Stimulated activated CD8-positive, alpha-beta memory T cell treated with anti-CD3 and anti-CD28 coated beads, Interleukin-15, amount 100 ng/mL, for 48 hours (primary cell): ENCODE measurements at regions not wholly inside any gene's neighbourhood (a gene's known extent, or its start where the extent isn't known, plus 50 kb on each side); places are given as distances from the start of the nearest gene placed in this dataset.

Experiments
- DNase-seq, 2 donors: peaks; one replicate each; pipeline ENCODE4 v3.0.0-alpha.2; 2020; ENCODE audit warnings: low read depth in 2 of 2

DNA sequence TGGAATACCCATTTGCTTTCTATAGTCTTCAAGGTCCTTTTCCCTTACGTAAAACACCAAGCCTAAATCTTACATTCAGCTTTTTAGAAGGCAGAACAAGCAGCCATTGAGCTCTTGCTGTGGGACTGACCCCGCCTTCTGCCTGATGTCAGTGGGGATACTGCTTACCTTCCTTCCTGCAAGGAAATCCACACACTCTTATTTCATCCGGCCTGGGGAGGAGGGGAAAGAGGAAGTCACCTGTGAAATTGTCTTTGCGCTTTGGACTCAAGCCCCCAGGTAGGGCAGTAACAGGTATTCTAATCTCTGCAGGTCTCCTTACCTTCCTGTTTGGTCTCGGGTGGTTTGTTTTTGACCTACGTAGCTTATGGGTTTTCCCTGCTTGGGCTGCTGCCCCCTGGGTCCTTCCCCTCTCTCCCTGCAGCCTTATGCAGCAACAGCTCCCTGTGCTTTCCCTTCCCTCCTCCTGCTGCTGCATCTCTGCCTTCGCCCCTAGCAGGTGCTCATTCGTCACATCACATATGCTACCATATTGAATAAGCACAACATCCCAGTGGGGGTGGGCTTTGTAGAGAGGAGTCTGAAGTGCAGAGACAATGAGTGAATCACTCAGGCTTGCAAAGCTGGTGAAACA is 402.5 kb upstream of the TRIB2 start:
- no peak for DNase-seq

DNA sequence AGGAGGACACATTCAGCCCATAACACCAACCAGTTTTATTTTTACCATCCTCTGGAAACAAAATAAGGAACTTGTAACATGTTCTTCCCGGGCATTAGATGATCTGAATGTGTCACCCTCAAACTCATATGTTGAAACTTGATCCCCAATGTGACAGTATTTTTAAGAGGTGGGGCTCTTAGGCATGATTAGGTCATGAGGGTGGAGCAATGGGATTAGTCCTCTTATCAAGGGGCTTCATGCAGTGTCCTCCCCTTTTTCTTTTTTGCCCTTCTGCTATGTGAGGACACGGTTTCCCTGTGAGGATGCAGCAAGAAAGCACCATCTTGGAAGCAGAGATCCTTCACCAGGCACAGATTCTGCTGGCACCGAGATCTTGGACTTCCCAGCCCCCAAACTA is 401.5 kb upstream of the TRIB2 start:
- DNase-seq, result no peak

DNA sequence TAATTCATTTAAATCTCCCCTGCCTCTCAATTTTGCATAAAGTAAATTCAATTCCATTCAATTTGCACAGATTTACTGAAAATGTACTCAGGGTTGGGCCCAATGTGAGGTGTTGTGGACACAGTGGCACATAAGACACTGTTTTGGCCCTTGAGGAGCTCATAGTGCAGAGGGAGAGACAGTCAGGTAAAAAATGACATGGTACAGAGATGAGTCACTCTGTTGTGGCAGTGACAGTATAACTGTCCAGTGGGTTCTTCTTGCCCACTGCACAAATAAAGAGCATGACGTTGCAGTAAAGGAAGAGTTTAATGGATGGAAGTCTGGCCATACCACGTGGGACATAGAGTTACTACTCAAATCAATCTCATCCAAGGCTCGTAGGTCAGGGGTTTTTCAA is 400.3 kb upstream of the TRIB2 start:
- DNase-seq, result no peak

GRCh38 chr2:12317286-12317685 is 399.4 kb upstream of the TRIB2 start:
- DNase-seq, result no peak

DNA sequence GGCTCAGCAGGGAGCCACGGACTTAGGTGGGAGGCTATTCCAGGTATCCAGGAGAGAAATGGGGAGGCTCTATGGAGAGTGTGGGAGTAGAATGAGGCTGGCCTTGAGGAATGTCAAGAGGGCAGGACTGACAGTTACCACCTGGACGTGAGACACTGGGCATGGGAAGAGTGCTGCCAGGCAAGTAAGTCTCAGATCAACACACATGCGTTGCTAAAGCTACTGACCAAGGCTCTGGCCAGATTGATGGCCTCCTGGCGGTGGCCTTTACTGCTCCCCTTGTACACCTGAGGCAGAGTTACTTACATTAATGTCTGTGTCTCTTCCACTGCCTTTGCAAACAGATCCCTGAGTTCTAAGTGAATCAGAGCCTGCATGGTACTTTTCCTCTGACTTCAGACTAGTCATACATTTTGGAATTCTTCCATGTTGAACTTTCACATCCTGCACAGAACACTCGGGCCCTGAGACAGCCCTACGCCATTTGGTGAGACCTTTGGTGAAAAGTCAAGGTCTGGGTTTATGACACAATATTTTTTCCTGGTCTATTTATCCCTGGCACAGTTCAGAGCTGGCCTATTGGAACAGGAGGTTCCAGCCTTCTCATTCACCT is 398.8 kb upstream of the TRIB2 start:
- DNase-seq, result no peak

DNA sequence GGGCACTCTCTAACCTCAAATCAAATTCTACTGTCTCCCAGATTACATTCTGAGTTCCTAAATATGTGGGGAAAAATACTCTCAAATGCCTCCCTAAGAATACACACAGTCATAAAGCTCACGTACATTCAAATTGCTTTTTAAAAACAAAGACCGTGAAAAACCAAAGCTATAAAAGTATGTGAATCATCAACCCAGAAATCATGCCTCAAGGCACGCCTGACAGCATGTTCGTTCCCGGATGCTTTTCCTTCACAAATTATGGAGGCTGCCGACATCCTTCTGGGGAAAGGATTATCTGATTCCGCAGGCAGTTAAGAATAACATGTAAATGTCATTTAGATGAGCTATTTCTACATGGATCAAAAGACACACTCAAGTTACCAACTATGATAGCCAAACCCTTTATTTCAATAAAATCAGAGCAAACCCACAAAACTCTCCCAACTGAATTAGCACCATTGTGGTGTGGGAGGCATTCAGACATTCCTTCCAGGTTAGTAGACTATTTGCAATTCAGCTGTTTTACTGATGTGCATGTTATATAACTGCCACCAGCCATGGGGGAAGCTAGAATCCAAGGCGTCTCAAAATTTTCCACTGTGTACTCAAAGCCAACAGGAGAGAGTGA is 398.2 kb upstream of the TRIB2 start:
- no peak for DNase-seq

- DNase-seq, result no peak
Measured at GRCh38 chr2:12320027-12320734, 396.6 kb upstream of the TRIB2 start.

GRCh38 chr2:12320991-12321641 is 395.6 kb upstream of the TRIB2 start:
- no peak for DNase-seq

GRCh38 chr2:12321886-12322285 is 394.9 kb upstream of the TRIB2 start:
- no peak for DNase-seq

- no peak for DNase-seq
Measured at GRCh38 chr2:12325806-12326205, 390.9 kb upstream of the TRIB2 start.

DNA sequence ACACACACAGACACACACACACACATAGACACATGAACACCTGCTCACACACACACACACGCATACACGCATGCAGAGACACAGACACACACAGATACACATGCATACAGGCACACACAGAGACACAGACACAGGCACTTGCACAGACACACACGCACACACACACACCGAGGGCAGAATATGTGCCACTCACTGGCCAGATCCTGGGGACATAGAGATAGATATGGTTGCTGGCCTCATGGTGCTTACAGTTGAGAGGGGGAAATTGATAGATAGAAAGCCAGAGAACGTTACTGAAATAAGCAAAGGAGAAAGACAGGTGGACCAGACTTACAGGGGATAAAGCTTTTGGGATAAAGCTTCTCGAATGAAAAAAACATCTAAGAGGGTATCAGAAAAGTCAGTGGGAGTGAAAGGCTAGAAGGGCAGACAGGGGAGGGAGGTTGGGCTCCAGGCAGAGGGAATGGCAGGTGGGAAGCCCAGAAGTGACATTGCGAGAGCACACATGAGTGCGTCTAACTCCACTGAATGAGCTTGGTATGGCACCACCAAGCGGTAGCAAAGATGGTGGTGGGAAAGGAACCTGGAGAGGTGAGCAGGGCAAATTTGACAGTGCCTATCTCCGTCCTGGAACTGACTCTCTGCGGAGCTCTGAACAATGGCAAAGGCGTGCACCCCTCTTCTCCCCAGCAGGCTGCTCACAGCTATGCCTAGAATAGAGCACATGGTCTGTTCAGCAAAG is 390.1 kb upstream of the TRIB2 start:
- DNase-seq, result no peak

GRCh38 chr2:12330916-12331315 is 385.8 kb upstream of the TRIB2 start:
- no peak for DNase-seq

DNA sequence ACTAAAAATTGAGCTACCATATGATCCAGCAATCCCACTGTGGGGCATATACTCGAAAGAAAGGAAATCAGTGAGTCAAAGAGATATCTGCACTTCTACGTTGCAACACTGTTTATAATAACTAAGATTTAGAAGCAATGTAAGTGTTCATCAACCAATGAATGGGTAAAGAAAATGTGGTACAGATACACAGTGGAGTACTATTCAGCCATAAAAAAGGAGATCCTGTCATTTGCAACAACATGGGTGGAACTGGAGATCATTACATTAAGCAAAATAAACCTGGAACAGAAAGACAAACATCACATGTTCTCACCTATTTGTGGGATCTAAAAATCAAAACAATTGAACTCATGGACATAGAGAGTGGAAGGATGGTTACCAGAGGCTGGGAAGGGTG is 385.0 kb upstream of the TRIB2 start:
- DNase-seq, result no peak

GRCh38 chr2:12333293-12333692 is 383.4 kb upstream of the TRIB2 start:
- DNase-seq, result no peak

DNA sequence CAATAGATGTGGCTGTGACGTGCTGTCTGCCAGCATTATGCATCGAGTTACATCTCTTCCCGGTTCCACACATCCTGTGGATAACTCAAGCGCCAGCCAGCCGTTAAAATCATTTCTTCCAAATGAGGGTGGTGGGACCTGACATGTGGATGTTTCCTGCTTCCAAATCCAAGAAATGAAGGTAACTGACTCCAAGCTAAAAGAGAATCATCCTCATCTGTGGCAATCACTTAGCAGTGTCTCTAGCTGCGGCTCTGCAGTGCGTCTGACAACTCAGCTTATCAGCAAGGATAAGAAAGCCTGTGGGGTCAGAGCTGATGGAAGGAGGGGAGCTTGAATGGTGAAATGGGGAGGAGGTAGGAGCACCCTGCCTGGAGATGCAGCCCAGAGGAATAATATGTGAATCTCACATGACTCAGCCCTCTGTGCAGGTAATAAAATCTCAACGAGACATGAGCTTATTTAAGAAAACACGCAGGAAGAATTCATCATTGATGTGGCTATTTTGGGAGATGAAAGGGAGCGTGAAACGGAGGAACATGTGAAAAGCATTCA is 382.2 kb upstream of the TRIB2 start:
- no peak for DNase-seq

GRCh38 chr2:12335131-12335530 is 381.6 kb upstream of the TRIB2 start:
- no peak for DNase-seq

- DNase-seq, result no peak
Measured at GRCh38 chr2:12335995-12336394, 380.7 kb upstream of the TRIB2 start.

DNA sequence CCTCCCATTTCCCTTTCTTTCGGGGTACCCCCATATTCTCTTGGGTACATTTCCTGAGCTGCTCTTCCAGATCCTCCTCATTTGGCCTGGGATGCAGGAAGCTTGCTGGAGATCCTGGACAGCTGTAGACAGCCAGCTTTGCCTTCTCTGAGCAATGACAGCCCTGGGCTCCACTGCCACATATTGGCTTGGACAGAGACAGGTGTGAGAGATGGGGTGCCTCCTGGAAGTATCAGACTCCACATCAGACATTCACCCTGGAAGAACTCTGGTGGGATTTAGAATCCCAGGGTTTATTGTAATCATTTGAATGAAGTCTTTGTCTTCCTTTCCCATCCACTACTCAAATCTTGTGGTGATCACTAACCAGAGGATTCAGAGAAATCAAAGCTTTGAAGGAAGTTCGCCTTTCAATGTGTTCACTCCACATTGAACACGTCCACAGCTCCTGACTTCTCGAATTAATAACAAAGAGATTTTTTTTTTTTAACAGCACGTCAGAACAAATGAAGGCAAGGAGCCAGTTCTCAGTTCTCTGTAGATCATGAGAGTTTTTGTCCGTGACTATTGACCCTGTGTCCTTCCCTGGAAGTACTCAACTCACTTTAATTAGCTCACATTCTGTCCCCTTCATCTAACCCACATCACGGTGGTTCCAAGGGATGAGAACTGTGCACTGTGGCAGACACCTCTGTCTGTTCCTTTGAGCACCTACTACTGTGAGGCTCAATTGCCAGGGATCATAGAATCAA is 377.6 kb upstream of the TRIB2 start:
- DNase-seq, result no peak

- DNase-seq, result no peak
Measured at GRCh38 chr2:12340164-12340563, 376.6 kb upstream of the TRIB2 start.

- DNase-seq, result no peak
Measured at GRCh38 chr2:12341215-12341614, 375.5 kb upstream of the TRIB2 start.

DNA sequence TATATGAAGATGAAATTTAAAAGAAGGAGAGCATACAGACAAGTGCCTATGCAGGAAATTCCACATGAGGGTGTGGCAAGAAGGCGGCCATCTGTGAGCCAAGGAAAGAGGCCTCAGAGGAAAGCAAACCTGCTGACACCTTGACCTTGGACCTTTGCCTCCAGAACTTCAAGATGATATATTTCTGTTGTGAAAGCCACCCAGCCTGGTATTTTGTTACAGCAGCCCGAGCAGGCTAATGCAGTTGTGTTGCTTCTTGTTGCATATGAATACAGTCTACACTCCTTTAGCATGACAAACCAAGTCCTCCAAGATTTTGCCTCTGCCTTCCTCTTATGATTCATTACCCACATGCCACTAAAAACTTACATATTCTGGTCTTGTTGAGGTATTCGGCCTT is 374.8 kb upstream of the TRIB2 start:
- DNase-seq, result no peak
